HepG2 (cell line): ENCODE measurements at regions not wholly inside any gene's neighbourhood (a gene's known extent, or its start where the extent isn't known, plus 50 kb on each side); places are given as distances from the start of the nearest gene placed in this dataset.

ENCODE experiments used
- REPIN1 ChIP-seq: sonication (generic); formaldehyde crosslinking; IDR thresholded peaks from 2 replicates; pipeline ENCODE4 v1.8.0; 2022; ENCODE audit warnings: missing genetic modification reagents, low read depth, mild to moderate bottlenecking, borderline replicate concordance
- TFDP2 ChIP-seq: sonication (generic); formaldehyde crosslinking; IDR thresholded peaks from 2 replicates; pipeline ENCODE4 v1.4.0; 2020; ENCODE audit warnings: missing genetic modification reagents
- ZNF224 ChIP-seq: sonication (generic); formaldehyde crosslinking; IDR thresholded peaks from 2 replicates; pipeline ENCODE4 v1.5.0; 2020; ENCODE audit warnings: mild to moderate bottlenecking, missing genetic modification reagents

DNA sequence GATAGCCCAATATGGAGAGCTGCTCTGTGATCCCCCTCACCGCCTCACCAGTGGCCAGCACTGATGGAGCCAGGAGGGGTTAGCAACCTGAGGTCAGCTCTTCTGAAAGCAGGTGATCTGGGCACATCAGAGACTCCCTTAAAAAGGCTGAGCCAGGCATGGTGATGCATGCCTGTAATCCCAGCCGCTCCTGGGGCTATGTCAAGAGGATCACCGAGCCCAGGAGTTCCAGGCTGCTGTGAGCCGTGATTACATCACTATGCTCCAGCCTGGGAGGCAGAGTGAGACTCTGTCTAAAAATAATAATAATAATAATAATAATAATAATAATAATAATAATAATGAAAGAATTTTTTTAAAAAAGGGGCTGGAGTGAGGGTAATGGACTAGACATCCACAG is 66.6 kb upstream of the HRH2 start:
- no peak for TF ChIP-seq TFDP2
- no peak for TF ChIP-seq ZNF224 (CRISPR knock-in tag)
- no peak for TF ChIP-seq REPIN1 (CRISPR knock-in tag)
